Cardiac fibroblast (primary cell): ENCODE measurements at regions not wholly inside any gene's neighbourhood (a gene's known extent, or its start where the extent isn't known, plus 50 kb on each side); places are given as distances from the start of the nearest gene placed in this dataset.

ENCODE experiments used
- DNase-seq, 2 donors: peaks; one replicate each; pipeline versions ENCODE4 v3.0.0 to v3.0.0-alpha.2; 2010; ENCODE audit warnings: low read depth in 2 of 2
- H3K4me3 ChIP-seq, 2 donors: replicated peaks in 1 of 2; 1 replicate in 1 of 2; 2 replicates in 1 of 2; pipeline ENCODE4 v1.5.1; 2011; ENCODE audit warnings: low read depth in 2 of 2, low read length in 2 of 2, mild to moderate bottlenecking in 2 of 2, moderate library complexity in 1 of 2
- TF ChIP-seq, protein P1 (sequence below): IDR thresholded peaks from one replicate; pipeline ENCODE4 v1.5.1; 2011; ENCODE audit warnings: low read depth, mild to moderate bottlenecking, low read length, inconsistent platforms

DNA sequence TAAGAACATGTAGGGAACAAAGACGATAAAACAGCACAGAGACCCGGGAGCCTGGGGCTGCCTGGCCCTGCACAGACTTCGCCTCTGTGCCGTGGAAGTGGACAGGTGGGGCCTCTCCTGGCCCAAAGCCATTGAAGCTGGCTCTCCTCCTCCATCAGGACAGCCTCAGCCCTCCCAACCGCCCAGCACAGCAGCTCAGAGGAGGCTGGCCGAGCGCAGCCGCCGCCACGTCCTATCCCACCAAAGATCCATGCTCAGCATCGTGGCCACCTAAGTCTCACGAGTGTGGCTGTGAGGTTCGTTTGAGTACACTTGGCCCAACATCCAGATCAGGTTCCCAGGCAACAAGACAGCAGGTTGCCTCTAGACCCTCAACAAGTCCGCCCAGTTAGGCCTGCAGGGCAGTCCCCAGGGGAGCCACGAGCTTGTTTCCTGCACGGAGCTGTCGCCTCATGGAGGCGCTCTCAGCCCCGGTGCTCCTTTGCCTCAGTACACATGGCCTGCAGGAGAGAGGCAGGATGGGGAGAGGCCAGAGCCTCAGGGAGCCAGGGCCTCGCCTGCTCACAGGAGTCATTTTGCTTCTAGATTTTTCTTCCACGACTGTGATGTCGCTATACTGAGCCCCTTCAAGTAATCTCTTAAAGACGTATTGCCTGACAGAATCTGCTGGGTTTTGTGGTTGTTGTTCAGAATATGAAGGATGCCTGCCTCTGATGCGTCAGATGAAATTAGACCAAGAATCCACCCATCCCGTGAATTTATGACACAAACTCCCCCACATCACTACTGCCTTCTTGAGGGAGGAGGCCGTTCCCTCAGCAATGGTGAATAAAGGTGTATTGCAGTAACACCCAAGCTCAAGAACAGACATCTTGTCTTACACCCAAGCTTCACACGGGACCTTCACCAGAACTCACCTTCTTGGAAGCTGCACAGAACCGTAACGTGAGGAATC lies 102.7 kb downstream of the RNASET2 start:
- no peak overlapping the region for H3K4me3 ChIP-seq
- no peak for DNase-seq
- TF ChIP-seq, protein P1, sequence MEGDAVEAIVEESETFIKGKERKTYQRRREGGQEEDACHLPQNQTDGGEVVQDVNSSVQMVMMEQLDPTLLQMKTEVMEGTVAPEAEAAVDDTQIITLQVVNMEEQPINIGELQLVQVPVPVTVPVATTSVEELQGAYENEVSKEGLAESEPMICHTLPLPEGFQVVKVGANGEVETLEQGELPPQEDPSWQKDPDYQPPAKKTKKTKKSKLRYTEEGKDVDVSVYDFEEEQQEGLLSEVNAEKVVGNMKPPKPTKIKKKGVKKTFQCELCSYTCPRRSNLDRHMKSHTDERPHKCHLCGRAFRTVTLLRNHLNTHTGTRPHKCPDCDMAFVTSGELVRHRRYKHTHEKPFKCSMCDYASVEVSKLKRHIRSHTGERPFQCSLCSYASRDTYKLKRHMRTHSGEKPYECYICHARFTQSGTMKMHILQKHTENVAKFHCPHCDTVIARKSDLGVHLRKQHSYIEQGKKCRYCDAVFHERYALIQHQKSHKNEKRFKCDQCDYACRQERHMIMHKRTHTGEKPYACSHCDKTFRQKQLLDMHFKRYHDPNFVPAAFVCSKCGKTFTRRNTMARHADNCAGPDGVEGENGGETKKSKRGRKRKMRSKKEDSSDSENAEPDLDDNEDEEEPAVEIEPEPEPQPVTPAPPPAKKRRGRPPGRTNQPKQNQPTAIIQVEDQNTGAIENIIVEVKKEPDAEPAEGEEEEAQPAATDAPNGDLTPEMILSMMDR: no peak

DNA sequence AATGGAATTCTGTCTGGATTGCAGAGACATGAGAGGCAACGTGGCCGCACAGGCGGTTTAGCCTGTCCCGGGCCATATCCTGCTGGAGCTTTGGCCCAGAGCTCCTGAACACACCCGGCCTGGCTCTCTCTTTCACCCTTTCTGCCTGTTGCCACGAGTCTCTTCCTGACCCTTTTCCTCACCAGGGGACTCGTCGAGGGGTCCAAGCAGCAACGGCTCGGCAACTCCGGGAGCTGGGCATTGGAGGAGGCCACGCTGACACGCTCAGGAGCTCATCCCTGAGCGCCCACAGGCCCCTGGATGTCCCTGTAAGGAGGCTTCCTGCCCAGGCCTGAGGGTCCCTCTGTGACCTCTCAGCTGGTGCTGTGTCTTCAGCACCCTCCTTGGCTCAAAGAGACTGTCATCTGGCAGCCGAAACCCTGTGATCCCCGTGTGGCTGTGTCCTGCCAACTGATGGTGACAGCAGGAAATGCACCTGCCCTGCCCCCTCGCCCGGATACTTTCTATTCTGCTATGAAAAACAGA lies 103.8 kb downstream of the RNASET2 start:
- no peak overlapping the region for H3K4me3 ChIP-seq
- TF ChIP-seq, protein P1: no peak
- no peak for DNase-seq

DNA sequence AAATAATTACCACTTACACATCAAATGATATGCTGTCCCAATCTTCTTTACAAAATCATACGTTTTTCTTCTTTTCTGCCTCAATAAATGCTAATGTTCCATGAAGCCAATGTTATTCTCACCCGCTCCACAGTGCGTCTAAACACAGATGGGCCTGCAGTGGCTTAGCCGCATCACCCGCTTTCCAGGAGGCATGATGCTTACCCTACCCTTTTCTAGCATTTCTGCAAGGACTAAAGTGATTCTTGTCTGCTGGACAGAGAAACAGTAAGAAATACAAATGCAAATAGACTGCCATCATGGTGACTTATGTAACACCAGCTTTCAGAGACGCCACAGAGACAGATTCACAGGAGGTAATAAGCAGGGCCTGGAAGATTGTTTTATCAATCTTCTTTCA lies 104.4 kb downstream of the RNASET2 start:
- TF ChIP-seq, protein P1: no peak
- no peak for DNase-seq
- no peak overlapping the region for H3K4me3 ChIP-seq

DNA sequence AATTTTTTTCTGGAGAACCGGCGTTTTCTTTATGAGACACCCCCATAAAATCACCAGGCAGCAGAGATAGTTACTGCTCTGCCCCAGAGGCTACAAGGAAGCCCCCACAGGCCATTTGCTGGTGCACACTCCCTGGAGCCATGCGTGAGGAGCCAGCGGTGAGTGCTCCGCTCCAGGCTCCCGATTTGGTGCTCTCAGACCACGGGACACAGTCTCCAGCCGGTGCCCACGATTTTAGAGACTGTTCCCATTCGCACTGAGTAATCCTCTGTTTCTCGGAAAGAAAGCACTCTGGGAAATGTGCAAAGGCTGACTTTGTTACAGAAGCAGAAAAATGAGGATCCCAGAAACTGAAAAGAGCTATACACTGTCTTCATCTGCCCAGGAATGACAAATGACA lies 104.9 kb downstream of the RNASET2 start:
- TF ChIP-seq, protein P1: no peak
- no peak overlapping the region for H3K4me3 ChIP-seq
- no peak for DNase-seq

DNA sequence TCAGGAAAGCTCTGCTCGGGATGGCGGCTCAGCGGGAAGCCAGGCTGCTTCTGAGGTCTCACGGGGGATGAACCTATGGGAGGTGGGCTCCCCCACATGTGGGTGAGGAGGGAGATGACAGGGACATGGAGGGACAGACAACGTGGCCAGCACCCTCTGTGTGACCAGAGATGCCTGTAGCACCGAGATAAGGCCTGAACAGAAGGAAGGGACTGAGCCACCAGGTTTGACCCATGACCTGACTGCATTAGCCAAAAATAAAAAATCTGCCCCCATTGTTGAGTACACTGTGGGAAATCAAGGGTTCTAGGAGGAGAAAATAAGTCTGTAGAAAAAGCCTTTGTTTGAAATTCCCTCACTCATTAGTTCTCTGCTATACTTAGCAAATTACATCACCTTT lies 105.7 kb downstream of the RNASET2 start:
- no peak for DNase-seq
- no peak overlapping the region for H3K4me3 ChIP-seq
- TF ChIP-seq, protein P1: no peak

DNA sequence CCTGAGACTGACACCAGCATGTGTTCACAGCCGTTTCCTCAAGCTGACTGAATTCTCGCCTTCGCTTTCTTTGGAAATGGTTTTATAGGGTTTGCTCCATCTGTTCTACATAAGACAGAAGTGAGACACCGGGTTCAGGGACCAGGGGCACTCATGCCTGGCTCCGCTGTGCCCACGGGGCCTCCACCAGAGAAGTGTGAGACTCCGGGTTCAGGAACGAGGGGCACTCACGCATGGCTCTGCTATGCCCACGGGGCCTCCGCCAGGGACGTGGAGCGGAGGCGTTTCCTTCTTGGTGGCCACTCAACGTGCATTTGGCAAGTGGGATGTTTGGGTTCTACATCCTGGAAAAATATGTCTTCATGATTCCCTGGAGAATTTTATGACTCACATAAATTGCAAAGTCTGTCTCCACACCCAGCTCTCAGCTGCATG lies 106.6 kb downstream of the RNASET2 start:
- peak in 1 of 2 donors; percentile 62 for DNase-seq
- H3K4me3 ChIP-seq: no peak overlapping the region
- TF ChIP-seq, protein P1: no peak
